OCI-LY3 (cell line): ENCODE measurements at regions not wholly inside any gene's neighbourhood (a gene's known extent, or its start where the extent isn't known, plus 50 kb on each side); places are given as distances from the start of the nearest gene placed in this dataset.

Experiments used
- H2AFZ ChIP-seq: fragments of 200-600, 300-600 bp; shearing (Covaris generic); 2 replicates; pipeline ENCODE4 v1.6.0; 2014; ENCODE audit warnings: antibody characterized with exemption, low read depth, low read length
- H3K27ac ChIP-seq: fragments of 200-600, 300-600 bp; sonication (generic); 2 replicates; pipeline ENCODE4 v1.5.1; 2014; ENCODE audit warnings: mild to moderate bottlenecking, low read length, moderate library complexity, mixed read lengths
- H3K27me3 ChIP-seq: fragments of 200-600, 300-600 bp; sonication (generic); 2 replicates; pipeline ENCODE4 v1.6.1; 2014; ENCODE audit warnings: low read depth, low read length, mixed read lengths
- H3K36me3 ChIP-seq: fragments of 200-600, 300-600 bp; sonication (generic); replicated peaks from 2 replicates; pipeline ENCODE3; 2014; ENCODE audit warnings: low read depth, low read length, mixed read lengths
- H3K4me1 ChIP-seq: fragments of 300-600, 200-600 bp; sonication (generic); 2 replicates; pipeline ENCODE4 v1.6.1; 2014; ENCODE audit warnings: low read length, mixed read lengths
- H3K4me2 ChIP-seq: fragments of 200-600, 300-600 bp; sonication (generic); 2 replicates; pipeline ENCODE4 v1.6.1; 2014; ENCODE audit warnings: low read length, mixed read lengths
- H3K4me3 ChIP-seq: fragments of 300-600, 200-600 bp; sonication (generic); 2 replicates; pipeline ENCODE4 v1.5.1; 2014; ENCODE audit warnings: antibody characterized with exemption, mild to moderate bottlenecking, low read length, moderate library complexity
- H3K79me2 ChIP-seq: fragments of 300-600, 200-600 bp; shearing (Covaris generic); 2 replicates; pipeline ENCODE4 v1.6.1; 2014; ENCODE audit warnings: mild to moderate bottlenecking, low read length, mixed read lengths
- H3K9ac ChIP-seq: fragments of 300-600, 200-600 bp; shearing (Covaris generic); 2 replicates; pipeline ENCODE4 v1.6.0; 2014; ENCODE audit warnings: mild to moderate bottlenecking, low read length, moderate library complexity
- H3K9me3 ChIP-seq: fragments of 200-600, 300-600 bp; shearing (Covaris generic); 2 replicates; pipeline ENCODE4 v1.6.1; 2014; ENCODE audit warnings: low read length, mixed read lengths; ENCODE audit not compliant: insufficient read depth
- H4K20me1 ChIP-seq: fragments of 200-600, 300-600 bp; sonication (generic); 2 replicates; pipeline ENCODE4 v1.6.1; 2016; ENCODE audit warnings: low read length, mixed read lengths; ENCODE audit not compliant: insufficient read depth
- CTCF ChIP-seq: fragments of 200-600, 300-600 bp; sonication (generic); IDR thresholded peaks from 2 replicates; pipeline ENCODE4 v1.5.1; 2014; ENCODE audit warnings: antibody characterized with exemption, low read length, low read depth
- EZH2phosphoT487 ChIP-seq: fragments of 200-600 bp; shearing (Covaris generic); IDR thresholded peaks from 2 replicates; pipeline ENCODE4 v1.6.1; 2018; ENCODE audit warnings: antibody characterized with exemption, mixed run types, low read depth

- no peaks in the 10 kb centered on the region for H4K20me1 ChIP-seq
- no peak for TF ChIP-seq CTCF
- no peak for TF ChIP-seq EZH2phosphoT487
- no peaks in the 10 kb centered on the region for H3K9me3 ChIP-seq
- no peaks in the 10 kb centered on the region for H3K4me1 ChIP-seq
- no peak overlapping the region for H3K4me3 ChIP-seq
- H3K4me2 ChIP-seq: no peak overlapping the region
- H3K9ac ChIP-seq: no peak overlapping the region
- H2AFZ ChIP-seq: no peak overlapping the region
- H3K27me3 ChIP-seq: no peaks in the 10 kb centered on the region
- H3K36me3 ChIP-seq: no peaks in the 10 kb centered on the region
- H3K79me2 ChIP-seq: no peaks in the 10 kb centered on the region
- H3K27ac ChIP-seq: no peak overlapping the region
Measured at GRCh38 chr1:17978016-17978415, 129.6 kb upstream of the IGSF21 start.

- H3K4me1 ChIP-seq: no peaks in the 10 kb centered on the region
- no peak overlapping the region for H3K9ac ChIP-seq
- H3K4me3 ChIP-seq: no peak overlapping the region
- H4K20me1 ChIP-seq: no peaks in the 10 kb centered on the region
- no peaks in the 10 kb centered on the region for H3K79me2 ChIP-seq
- H3K36me3 ChIP-seq: no peaks in the 10 kb centered on the region
- no peak overlapping the region for H3K4me2 ChIP-seq
- no peaks in the 10 kb centered on the region for H3K9me3 ChIP-seq
- TF ChIP-seq EZH2phosphoT487 (no peak), CTCF (no peak)
- no peak overlapping the region for H3K27ac ChIP-seq
- H2AFZ ChIP-seq: no peak overlapping the region
- H3K27me3 ChIP-seq: no peaks in the 10 kb centered on the region
Measured at GRCh38 chr1:17979815-17980214, 127.8 kb upstream of the IGSF21 start.

- Histone ChIP-seq H3K27ac (no peak overlapping the region), H3K27me3 (no peaks in the 10 kb centered on the region), H3K9ac (no peak overlapping the region), H3K9me3 (no peaks in the 10 kb centered on the region), H3K4me2 (no peak overlapping the region), H3K36me3 (no peaks in the 10 kb centered on the region), H3K4me3 (no peak overlapping the region), H2AFZ (no peak overlapping the region), H3K79me2 (no peaks in the 10 kb centered on the region), H3K4me1 (no peaks in the 10 kb centered on the region), H4K20me1 (no peaks in the 10 kb centered on the region)
- no peak for TF ChIP-seq CTCF
- TF ChIP-seq EZH2phosphoT487: no peak
Measured at GRCh38 chr1:17982197-17982596, 125.4 kb upstream of the IGSF21 start.

- Histone ChIP-seq H3K9ac (no peak overlapping the region), H3K4me3 (no peak overlapping the region), H3K4me2 (no peak overlapping the region), H2AFZ (no peak overlapping the region), H3K27ac (no peak overlapping the region), H3K36me3 (no peaks in the 10 kb centered on the region), H4K20me1 (no peaks in the 10 kb centered on the region), H3K79me2 (no peaks in the 10 kb centered on the region), H3K27me3 (no peaks in the 10 kb centered on the region), H3K9me3 (no peaks in the 10 kb centered on the region), H3K4me1 (no peaks in the 10 kb centered on the region)
- TF ChIP-seq CTCF (peak; percentile 56), EZH2phosphoT487 (no peak)
Measured at GRCh38 chr1:17984583-17984982, 123.0 kb upstream of the IGSF21 start.
